ENCODE measurements at regions not wholly inside any gene's neighbourhood (a gene's known extent, or its start where the extent isn't known, plus 50 kb on each side); places are given as distances from the start of the nearest gene placed in this dataset.

GRCh38 chr18:25517881-25518715 is 166.1 kb upstream of the ZNF521 start:
- in situ Hi-C loops (cut with MboI): no loop called here
- 14 to 17% methylated on average over 6 of the region's 6 CpGs for WGBS, 2 experiments (ENCODE audit: low coverage in 1 of 2, low lambda C conversion rate in 2 of 2, missing lambda C conversion rate in 2 of 2)
- Histone ChIP-seq H3K79me2 (ENCODE audit: insufficient read depth) (no peaks in the 10 kb centered on the region), H3K9me3 (ENCODE audit: low read depth) (no peaks in the 10 kb centered on the region), H3K9me2 (ENCODE audit: insufficient read depth) (no peaks in the 10 kb centered on the region), H3F3A (ENCODE audit: insufficient read depth) (no peaks in the 10 kb centered on the region), H3K4me2 (ENCODE audit: unreplicated experiment) (no peak overlapping the region), H3K36me3 (ENCODE audit: low read depth) (no peaks in the 10 kb centered on the region), H3K27ac (no peak overlapping the region), H3K9ac (no peak overlapping the region), H2AFZ (no peak overlapping the region), H3K4me1 (ENCODE audit: insufficient read depth) (no peaks in the 10 kb centered on the region), H3K4me3 (no peak overlapping the region), H4K20me1 (ENCODE audit: insufficient read depth) (no peaks in the 10 kb centered on the region), H3K27me3 (replicated peaks; ENCODE audit: insufficient read depth) (no peaks in the 10 kb centered on the region)
- DNase-seq: no peak
- TF ChIP-seq EZH2 (IDR thresholded peaks at IDR 0.05; ENCODE audit: insufficient read depth, poor library complexity, severe bottlenecking) (no peak), EZH2phosphoT487 (IDR thresholded peaks at IDR 0.05; ENCODE audit: insufficient read depth, low read depth) (no peak)

GRCh38 chr18:25516747-25517498 is 165.0 kb upstream of the ZNF521 start:
- WGBS, 2 experiments (ENCODE audit: low coverage in 1 of 2, low lambda C conversion rate in 2 of 2, missing lambda C conversion rate in 2 of 2): 48 to 54% methylated on average over 7 of the region's 7 CpGs
- H3K4me3 ChIP-seq: no peak overlapping the region
- no peak overlapping the region for H3K9ac ChIP-seq
- H3K4me2 ChIP-seq (ENCODE audit: unreplicated experiment): no peak overlapping the region
- H3F3A ChIP-seq (ENCODE audit: insufficient read depth): no peaks in the 10 kb centered on the region
- H3K27me3 ChIP-seq (replicated peaks; ENCODE audit: insufficient read depth): no peaks in the 10 kb centered on the region
- no peak overlapping the region for H2AFZ ChIP-seq
- no peaks in the 10 kb centered on the region for H3K79me2 ChIP-seq (ENCODE audit: insufficient read depth)
- no peaks in the 10 kb centered on the region for H3K4me1 ChIP-seq (ENCODE audit: insufficient read depth)
- in situ Hi-C loops (cut with MboI): no loop called here
- H3K36me3 ChIP-seq (ENCODE audit: low read depth): no peaks in the 10 kb centered on the region
- TF ChIP-seq EZH2phosphoT487 (IDR thresholded peaks at IDR 0.05; ENCODE audit: insufficient read depth, low read depth) (no peak), EZH2 (IDR thresholded peaks at IDR 0.05; ENCODE audit: insufficient read depth, poor library complexity, severe bottlenecking) (no peak)
- no peak overlapping the region for H3K27ac ChIP-seq
- no peak for DNase-seq
- H4K20me1 ChIP-seq (ENCODE audit: insufficient read depth): no peaks in the 10 kb centered on the region
- H3K9me2 ChIP-seq (ENCODE audit: insufficient read depth): no peaks in the 10 kb centered on the region
- no peaks in the 10 kb centered on the region for H3K9me3 ChIP-seq (ENCODE audit: low read depth)

DNA sequence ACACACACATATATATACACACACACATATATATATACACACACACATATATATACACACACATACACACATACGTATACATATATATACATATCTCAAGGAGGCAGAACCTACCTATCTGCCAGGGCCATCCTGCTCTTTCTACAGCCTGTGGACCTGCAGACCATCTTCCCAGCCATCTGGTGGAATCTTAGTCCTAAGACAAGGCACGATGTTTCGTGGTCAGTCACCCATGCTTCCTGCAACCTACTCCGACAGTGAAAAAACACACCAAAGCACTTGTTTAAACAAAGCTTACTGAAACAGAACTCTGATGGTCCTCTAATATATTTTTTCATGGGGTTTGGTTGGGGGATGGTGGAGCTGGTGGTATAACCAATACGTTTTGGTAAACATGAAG is 164.2 kb upstream of the ZNF521 start:
- 59 to 64% methylated on average over 5 of the region's 5 CpGs for WGBS, 2 experiments (ENCODE audit: low coverage in 1 of 2, low lambda C conversion rate in 2 of 2, missing lambda C conversion rate in 2 of 2)
- Histone ChIP-seq H3K9me2 (ENCODE audit: insufficient read depth) (no peaks in the 10 kb centered on the region), H3K4me2 (ENCODE audit: unreplicated experiment) (no peak overlapping the region), H3K79me2 (ENCODE audit: insufficient read depth) (no peaks in the 10 kb centered on the region), H3K27me3 (replicated peaks; ENCODE audit: insufficient read depth) (no peaks in the 10 kb centered on the region), H4K20me1 (ENCODE audit: insufficient read depth) (no peaks in the 10 kb centered on the region), H3K9me3 (ENCODE audit: low read depth) (no peaks in the 10 kb centered on the region), H3K4me3 (no peak overlapping the region), H3K36me3 (ENCODE audit: low read depth) (no peaks in the 10 kb centered on the region), H3K9ac (no peak overlapping the region), H3K27ac (no peak overlapping the region), H2AFZ (no peak overlapping the region), H3K4me1 (ENCODE audit: insufficient read depth) (no peaks in the 10 kb centered on the region), H3F3A (ENCODE audit: insufficient read depth) (no peaks in the 10 kb centered on the region)
- in situ Hi-C loops (cut with MboI): no loop called here
- no peak for DNase-seq
- TF ChIP-seq EZH2 (IDR thresholded peaks at IDR 0.05; ENCODE audit: insufficient read depth, poor library complexity, severe bottlenecking) (no peak), EZH2phosphoT487 (IDR thresholded peaks at IDR 0.05; ENCODE audit: insufficient read depth, low read depth) (no peak)

GRCh38 chr18:25510096-25510495 is 158.1 kb upstream of the ZNF521 start:
- in situ Hi-C loops (cut with MboI): no loop called here
- Histone ChIP-seq H3F3A (ENCODE audit: insufficient read depth) (no peaks in the 10 kb centered on the region), H3K27ac (no peak overlapping the region), H3K36me3 (ENCODE audit: low read depth) (no peaks in the 10 kb centered on the region), H3K4me1 (ENCODE audit: insufficient read depth) (no peaks in the 10 kb centered on the region), H4K20me1 (ENCODE audit: insufficient read depth) (no peaks in the 10 kb centered on the region), H3K9me3 (ENCODE audit: low read depth) (no peaks in the 10 kb centered on the region), H3K79me2 (ENCODE audit: insufficient read depth) (no peaks in the 10 kb centered on the region), H3K9me2 (ENCODE audit: insufficient read depth) (no peaks in the 10 kb centered on the region), H3K4me3 (no peak overlapping the region), H2AFZ (no peak overlapping the region), H3K4me2 (ENCODE audit: unreplicated experiment) (no peak overlapping the region), H3K27me3 (replicated peaks; ENCODE audit: insufficient read depth) (0 out of 2 replicates have a peak, but pooled peaks cover 8% of the 10 kb centered on the region), H3K9ac (no peak overlapping the region)
- WGBS, 2 experiments (ENCODE audit: low coverage in 1 of 2, low lambda C conversion rate in 2 of 2, missing lambda C conversion rate in 2 of 2): 50 to 57% methylated on average over 2 of the region's 2 CpGs
- no peak for DNase-seq
- TF ChIP-seq EZH2 (IDR thresholded peaks at IDR 0.05; ENCODE audit: insufficient read depth, poor library complexity, severe bottlenecking) (no peak), EZH2phosphoT487 (IDR thresholded peaks at IDR 0.05; ENCODE audit: insufficient read depth, low read depth) (no peak)

Measured in GM23248 (cell line).